ENCODE measurements at regions not wholly inside any gene's neighbourhood (a gene's known extent, or its start where the extent isn't known, plus 50 kb on each side); places are given as distances from the start of the nearest gene placed in this dataset.

DNA sequence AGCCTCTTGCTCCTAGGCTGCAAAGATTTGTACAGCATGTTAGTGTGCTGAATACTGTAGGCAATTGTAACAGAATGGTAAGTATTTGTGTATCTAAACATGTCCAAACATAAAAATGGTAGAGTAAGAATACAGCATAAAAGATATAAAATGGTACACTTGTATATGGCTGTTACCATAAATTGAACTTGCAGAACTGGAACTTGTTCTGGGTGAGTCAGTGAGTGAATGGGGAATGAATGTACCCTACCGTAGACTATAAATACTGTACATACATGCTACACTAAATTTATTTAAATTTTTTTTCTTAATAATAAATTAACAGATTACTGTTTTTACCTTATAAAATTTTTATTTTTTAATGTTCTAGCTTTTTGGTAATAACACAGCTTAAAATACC, 858.7 kb downstream of the ROBO2 start:
- TF ChIP-seq, protein P1, sequence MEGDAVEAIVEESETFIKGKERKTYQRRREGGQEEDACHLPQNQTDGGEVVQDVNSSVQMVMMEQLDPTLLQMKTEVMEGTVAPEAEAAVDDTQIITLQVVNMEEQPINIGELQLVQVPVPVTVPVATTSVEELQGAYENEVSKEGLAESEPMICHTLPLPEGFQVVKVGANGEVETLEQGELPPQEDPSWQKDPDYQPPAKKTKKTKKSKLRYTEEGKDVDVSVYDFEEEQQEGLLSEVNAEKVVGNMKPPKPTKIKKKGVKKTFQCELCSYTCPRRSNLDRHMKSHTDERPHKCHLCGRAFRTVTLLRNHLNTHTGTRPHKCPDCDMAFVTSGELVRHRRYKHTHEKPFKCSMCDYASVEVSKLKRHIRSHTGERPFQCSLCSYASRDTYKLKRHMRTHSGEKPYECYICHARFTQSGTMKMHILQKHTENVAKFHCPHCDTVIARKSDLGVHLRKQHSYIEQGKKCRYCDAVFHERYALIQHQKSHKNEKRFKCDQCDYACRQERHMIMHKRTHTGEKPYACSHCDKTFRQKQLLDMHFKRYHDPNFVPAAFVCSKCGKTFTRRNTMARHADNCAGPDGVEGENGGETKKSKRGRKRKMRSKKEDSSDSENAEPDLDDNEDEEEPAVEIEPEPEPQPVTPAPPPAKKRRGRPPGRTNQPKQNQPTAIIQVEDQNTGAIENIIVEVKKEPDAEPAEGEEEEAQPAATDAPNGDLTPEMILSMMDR (optimal IDR thresholded peaks at IDR 0.05 in 1 of 3, IDR thresholded peaks at IDR 0.05 in 1 of 3, conservative IDR thresholded peaks at IDR 0.05 in 1 of 3; ENCODE audit: extremely low read depth in 1 of 3, insufficient read depth in 2 of 3, low read length in 3 of 3), result no peak
- no peak for TF ChIP-seq EZH2 (IDR thresholded peaks at IDR 0.05; ENCODE audit: low read length)

All from keratinocyte (primary cell).